HCT116 (cell line): ENCODE measurements at regions not wholly inside any gene's neighbourhood (a gene's known extent, or its start where the extent isn't known, plus 50 kb on each side); places are given as distances from the start of the nearest gene placed in this dataset.

Experiments used
- ATAC-seq: fragments of 200-7000 bp; cut with Tn5 transposase; 2 replicates; pipeline ENCODE4 v1.9.1; 2020; ENCODE audit warnings: mild to moderate bottlenecking, moderate library complexity
- BruUV-seq: library from RNA; stranded (reverse); fragments of 400-500 nt; replicated peaks from 2 replicates; lab custom pipeline; 2021; lab: Mats Ljungman, UMichigan
- CTCF ChIA-PET: fragments of 300-600 bp; sonication (Branson Sonifier 250); formaldehyde crosslinking; loops from one replicate; lab custom pipeline; 2021; ENCODE audit warnings: antibody characterized with exemption; lab: Charles Lee
- POLR2A ChIA-PET: fragments of 300-600, 350-600 bp; sonication (Branson Sonifier 250); formaldehyde crosslinking; loops from one replicate; lab custom pipeline; 2021; ENCODE audit warnings: antibody characterized with exemption; lab: Charles Lee
- RAD21 ChIA-PET, 2 experiments: fragments of 300-600 bp; sonication (Branson Sonifier 250); formaldehyde crosslinking; loops; one replicate each; lab custom pipeline; 2023; ENCODE audit warnings: low total read pairs in 2 of 2; ENCODE audit not compliant: uncharacterized antibody in 2 of 2, unreplicated experiment in 2 of 2, low non-redundant PET in 1 of 2; lab: Charles Lee
- DNase-seq: peaks from one replicate; pipeline ENCODE4 v3.0.0-alpha.2; 2010; ENCODE audit warnings: low read depth, low spot score
- H2AFZ ChIP-seq: fragments of 200-600 bp; shearing (Covaris generic), sonication (generic); 2 replicates; pipeline ENCODE4 v1.6.1; 2017; ENCODE audit warnings: low read depth, mixed run types, mixed read lengths, antibody characterized with exemption, low read length; ENCODE audit not compliant: poor library complexity, severe bottlenecking
- H3K27ac ChIP-seq: 2 replicates; pipeline ENCODE4 v1.5.1; 2012; ENCODE audit warnings: low read depth, low read length
- H3K27me3 ChIP-seq: fragments of 200-600 bp; sonication (generic); 2 replicates; pipeline ENCODE4 v1.6.1; 2016; ENCODE audit warnings: mixed run types, low read length, mixed read lengths; ENCODE audit not compliant: insufficient read depth
- H3K36me3 ChIP-seq, 2 experiments: fragments of 200-500 bp in 1 of 2; fragments of 200-600 bp in 1 of 2; sonication (Bioruptor generic) in 1 of 2; sonication (generic) in 1 of 2; 2 replicates each; pipeline versions ENCODE4 v1.5.1 to v1.6.1; 2014 to 2016; ENCODE audit warnings: low read length in 2 of 2, inconsistent platforms in 1 of 2, mixed read lengths in 1 of 2, mixed run types in 1 of 2; ENCODE audit not compliant: insufficient read depth in 2 of 2, control insufficient read depth in 1 of 2
- H3K4me1 ChIP-seq, 2 experiments: fragments of 200-600 bp in 1 of 2; sonication (generic) in 1 of 2; 2 replicates each; pipeline versions ENCODE4 v1.5.1 to v1.6.1; 2012 to 2017; ENCODE audit warnings: low read length in 2 of 2, inconsistent platforms in 1 of 2, mild to moderate bottlenecking in 1 of 2, mixed read lengths in 1 of 2, mixed run types in 1 of 2, moderate library complexity in 1 of 2; ENCODE audit not compliant: insufficient read depth in 2 of 2, control insufficient read depth in 1 of 2
- H3K4me2 ChIP-seq: fragments of 200-600 bp; sonication (generic); 2 replicates; pipeline ENCODE4 v1.6.1; 2017; ENCODE audit warnings: mixed run types, low read length, mixed read lengths
- H3K4me3 ChIP-seq, 2 experiments: fragments of 200-600 bp in 1 of 2; sonication (generic) in 1 of 2; replicated peaks in 1 of 2; 2 replicates each; pipeline ENCODE4 v1.5.1; 2011 to 2016; ENCODE audit warnings: low read length in 2 of 2, control low read depth in 1 of 2, low read depth in 1 of 2, mild to moderate bottlenecking in 1 of 2, mixed read lengths in 1 of 2, mixed run types in 1 of 2
- H3K79me2 ChIP-seq: fragments of 200-600 bp; sonication (generic); 2 replicates; pipeline ENCODE4 v1.6.1; 2017; ENCODE audit warnings: mild to moderate bottlenecking, mixed run types, low read length, moderate library complexity, mixed read lengths; ENCODE audit not compliant: insufficient read depth
- H3K9ac ChIP-seq: fragments of 200-600 bp; sonication (generic); 2 replicates; pipeline ENCODE4 v1.6.1; 2016; ENCODE audit warnings: low read length, mixed read lengths
- H3K9me2 ChIP-seq: fragments of 200-600 bp; sonication (generic), shearing (Covaris generic); 2 replicates; pipeline ENCODE4 v1.6.1; 2017; ENCODE audit warnings: mixed run types, mild to moderate bottlenecking, moderate library complexity; ENCODE audit not compliant: insufficient read depth
- H3K9me3 ChIP-seq, 2 experiments: fragments of 200-500 bp in 1 of 2; fragments of 200-600 bp in 1 of 2; sonication (Bioruptor generic) in 1 of 2; sonication (generic) in 1 of 2; 2 replicates each; pipeline ENCODE4 v1.6.1; 2014 to 2017; ENCODE audit warnings: low read length in 2 of 2, mixed read lengths in 2 of 2, inconsistent platforms in 1 of 2, low read depth in 1 of 2, mild to moderate bottlenecking in 1 of 2, mixed run types in 1 of 2, moderate library complexity in 1 of 2; ENCODE audit not compliant: control insufficient read depth in 1 of 2, insufficient read depth in 1 of 2
- H4K20me1 ChIP-seq: fragments of 200-600 bp; sonication (generic), shearing (Covaris generic); 2 replicates; pipeline ENCODE4 v1.6.1; 2017; ENCODE audit warnings: mixed run types, mild to moderate bottlenecking, moderate library complexity; ENCODE audit not compliant: insufficient read depth
- CEBPB ChIP-seq: IDR thresholded peaks from 2 replicates; pipeline ENCODE4 v1.6.1; 2012; ENCODE audit warnings: low read depth
- EGR1 ChIP-seq: IDR thresholded peaks from 2 replicates; pipeline ENCODE4 v1.6.1; 2012; ENCODE audit warnings: low read depth
- ELF1 ChIP-seq: IDR thresholded peaks from 2 replicates; pipeline ENCODE4 v1.6.1; 2012; ENCODE audit warnings: low read depth, borderline replicate concordance
- EZH2 ChIP-seq: fragments of 200-600 bp; sonication (generic); IDR thresholded peaks from 2 replicates; pipeline ENCODE4 v1.6.1; 2017; ENCODE audit warnings: antibody characterized with exemption, mixed run types
- EZH2phosphoT487 ChIP-seq: fragments of 200-600 bp; IDR thresholded peaks from 2 replicates; pipeline ENCODE4 v1.6.1; 2018; ENCODE audit warnings: antibody characterized with exemption, borderline replicate concordance
- JUND ChIP-seq: IDR thresholded peaks from 2 replicates; pipeline ENCODE4 v1.6.1; 2012
- RAD21 ChIP-seq: IDR thresholded peaks from 2 replicates; pipeline ENCODE4 v1.6.1; 2012; ENCODE audit warnings: low read depth, mild to moderate bottlenecking
- SRF ChIP-seq: IDR thresholded peaks from 2 replicates; pipeline ENCODE4 v1.6.1; 2012; ENCODE audit warnings: low read depth
- TCF7L2 ChIP-seq: IDR thresholded peaks from 2 replicates; pipeline ENCODE4 v1.7.0; 2011; ENCODE audit warnings: borderline replicate concordance, inconsistent platforms; ENCODE audit not compliant: insufficient read depth, insufficient read length; ENCODE audit errors: extremely low read depth
- YY1 ChIP-seq: IDR thresholded peaks from 2 replicates; pipeline ENCODE4 v1.6.1; 2011; ENCODE audit warnings: low read length, low read depth, moderate library complexity, mild to moderate bottlenecking; ENCODE audit not compliant: insufficient replicate concordance; ENCODE audit errors: extremely low read depth
- ZBTB33 ChIP-seq: IDR thresholded peaks from 2 replicates; pipeline ENCODE4 v1.6.1; 2011; ENCODE audit warnings: mild to moderate bottlenecking, low read length, moderate library complexity; ENCODE audit not compliant: insufficient replicate concordance; ENCODE audit errors: extremely low read depth
- ZFX ChIP-seq: fragments of 450-650 bp; IDR thresholded peaks from 2 replicates; pipeline ENCODE4 v1.6.1; 2017
- ZNF274 ChIP-seq: fragments of 200-500 bp; sonication (Bioruptor generic); IDR thresholded peaks from 2 replicates; pipeline ENCODE4 v1.6.1; 2014; ENCODE audit warnings: mild to moderate bottlenecking, low read depth, low read length, inconsistent platforms
- intact Hi-C: fragments of 100-400 bp; cut with micrococcal nuclease; formaldehyde crosslinking; loops from 2 replicates; pipeline ENCODE4 v1.10.0; 2022

GRCh38 chr4:111494471-111494870 is 650.8 kb upstream of the FAM241A start:
- ChIA-PET RAD21 (no interaction called here), CTCF (no interaction called here), POLR2A (no interaction called here)
- ATAC-seq (no peak), DNase-seq (no peak)
- H3K27ac ChIP-seq: no peak overlapping the region
- no peaks in the 10 kb centered on the region for H3K9me2 ChIP-seq
- intact Hi-C loops: no loop called here
- TF ChIP-seq CEBPB: no peak
- no peak for TF ChIP-seq ZFX
- TF ChIP-seq TCF7L2: no peak
- TF ChIP-seq JUND: no peak
- TF ChIP-seq YY1: no peak
- no peak for TF ChIP-seq RAD21
- TF ChIP-seq SRF: no peak
- no peak for TF ChIP-seq EGR1
- TF ChIP-seq EZH2: no peak
- no peak for TF ChIP-seq ELF1
- TF ChIP-seq ZNF274: no peak
- no peak for TF ChIP-seq EZH2phosphoT487
- no peak for TF ChIP-seq ZBTB33
- no peaks in the 10 kb centered on the region for H3K79me2 ChIP-seq
- BruUV-seq: no TSS peak
- no peak overlapping the region for H2AFZ ChIP-seq
- H3K36me3 ChIP-seq: no peaks in the 10 kb centered on the region
- no peak overlapping the region for H3K9ac ChIP-seq
- H3K4me3 ChIP-seq: no peak overlapping the region
- no peaks in the 10 kb centered on the region for H4K20me1 ChIP-seq
- H3K9me3 ChIP-seq: no peaks in the 10 kb centered on the region
- no peaks in the 10 kb centered on the region for H3K4me1 ChIP-seq
- no peak overlapping the region for H3K4me2 ChIP-seq
- H3K27me3 ChIP-seq: no peaks in the 10 kb centered on the region
